H1 (cell line): ENCODE measurements at regions not wholly inside any gene's neighbourhood (a gene's known extent, or its start where the extent isn't known, plus 50 kb on each side); places are given as distances from the start of the nearest gene placed in this dataset.

Source experiments
- CHD7 ChIP-seq: fragments of 300-600 bp; sonication (generic); IDR thresholded peaks from 2 replicates; pipeline ENCODE4 v1.7.1; 2012; ENCODE audit warnings: low read length, moderate library complexity, mild to moderate bottlenecking, inconsistent platforms; ENCODE audit not compliant: insufficient replicate concordance

DNA sequence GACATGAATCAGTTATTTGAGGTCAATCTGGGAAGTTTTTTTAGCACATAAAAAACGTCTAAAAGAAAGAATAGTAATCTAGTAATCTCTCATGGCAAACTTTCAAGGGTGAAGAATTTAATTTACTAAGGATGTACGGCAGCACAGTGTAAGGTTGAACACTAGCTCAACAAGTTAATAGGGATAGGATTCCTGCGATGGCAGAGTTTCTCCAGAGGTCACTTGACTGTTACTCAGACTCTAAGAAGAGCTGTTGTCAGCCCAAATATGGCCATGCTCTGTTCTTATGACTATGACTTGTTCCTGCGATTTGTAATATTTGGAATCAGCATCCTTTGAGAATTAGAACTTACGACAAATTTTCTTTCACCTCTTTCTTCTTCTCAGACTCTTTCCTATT is 553.3 kb upstream of the TNP1 start (continued):
- TF ChIP-seq CHD7, result no peak
